Fibroblast of lung (primary cell): ENCODE measurements at regions not wholly inside any gene's neighbourhood (a gene's known extent, or its start where the extent isn't known, plus 50 kb on each side); places are given as distances from the start of the nearest gene placed in this dataset.

Experiments used
- EZH2 ChIP-seq: IDR thresholded peaks from 2 replicates; pipeline ENCODE4 v1.5.1; 2012; ENCODE audit warnings: low read length, control low read depth, mild to moderate bottlenecking; ENCODE audit errors: missing control alignments
- TF ChIP-seq, protein P1 (sequence below), 2 donors: IDR thresholded peaks in 1 of 2; conservative IDR thresholded peaks in 1 of 2; 1 replicate in 1 of 2; 2 replicates in 1 of 2; pipeline ENCODE4 v1.5.1; 2011 to 2012; ENCODE audit warnings: low read length in 2 of 2, control low read depth in 1 of 2, inconsistent platforms in 1 of 2, low read depth in 1 of 2, mild to moderate bottlenecking in 1 of 2

DNA sequence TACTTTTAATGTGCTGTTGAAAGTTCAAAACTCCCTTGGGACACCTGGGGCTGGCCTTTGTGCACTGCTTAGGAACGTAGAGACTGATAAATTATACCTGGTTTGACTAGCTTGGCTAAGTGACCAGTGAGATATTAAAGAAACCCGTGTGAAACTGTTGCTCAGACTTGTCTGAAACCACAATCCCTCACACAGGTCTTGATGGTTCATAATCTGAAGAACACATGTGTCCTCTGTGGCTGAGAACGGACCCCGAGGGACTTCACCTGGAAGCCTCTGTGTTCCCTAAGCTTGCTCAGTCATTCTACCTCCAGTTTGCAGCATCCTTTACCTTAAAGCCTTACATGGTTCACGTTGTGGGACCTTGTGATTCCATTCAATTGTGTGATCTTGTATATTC, 218.8 kb downstream of the CBLN2 start:
- no peak for TF ChIP-seq EZH2
- TF ChIP-seq, protein P1, sequence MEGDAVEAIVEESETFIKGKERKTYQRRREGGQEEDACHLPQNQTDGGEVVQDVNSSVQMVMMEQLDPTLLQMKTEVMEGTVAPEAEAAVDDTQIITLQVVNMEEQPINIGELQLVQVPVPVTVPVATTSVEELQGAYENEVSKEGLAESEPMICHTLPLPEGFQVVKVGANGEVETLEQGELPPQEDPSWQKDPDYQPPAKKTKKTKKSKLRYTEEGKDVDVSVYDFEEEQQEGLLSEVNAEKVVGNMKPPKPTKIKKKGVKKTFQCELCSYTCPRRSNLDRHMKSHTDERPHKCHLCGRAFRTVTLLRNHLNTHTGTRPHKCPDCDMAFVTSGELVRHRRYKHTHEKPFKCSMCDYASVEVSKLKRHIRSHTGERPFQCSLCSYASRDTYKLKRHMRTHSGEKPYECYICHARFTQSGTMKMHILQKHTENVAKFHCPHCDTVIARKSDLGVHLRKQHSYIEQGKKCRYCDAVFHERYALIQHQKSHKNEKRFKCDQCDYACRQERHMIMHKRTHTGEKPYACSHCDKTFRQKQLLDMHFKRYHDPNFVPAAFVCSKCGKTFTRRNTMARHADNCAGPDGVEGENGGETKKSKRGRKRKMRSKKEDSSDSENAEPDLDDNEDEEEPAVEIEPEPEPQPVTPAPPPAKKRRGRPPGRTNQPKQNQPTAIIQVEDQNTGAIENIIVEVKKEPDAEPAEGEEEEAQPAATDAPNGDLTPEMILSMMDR (conservative IDR thresholded peaks at IDR 0.05 in 1 of 2, IDR thresholded peaks at IDR 0.05 in 1 of 2; ENCODE audit: low read depth in 1 of 2, low read length in 2 of 2) = no peak
